HG03139 (cell line): ENCODE measurements at regions not wholly inside any gene's neighbourhood (a gene's known extent, or its start where the extent isn't known, plus 50 kb on each side); places are given as distances from the start of the nearest gene placed in this dataset.

Source experiments
- ATAC-seq: cut with Tn5 transposase; IDR thresholded peaks from one replicate; pipeline ENCODE4 v1.9.1; 2021; ENCODE audit not compliant: unreplicated experiment

GRCh38 chr20:7687065-7687464 lies 253.2 kb downstream of the HAO1 start:
- ATAC-seq: no peak

GRCh38 chr20:7689151-7689550 lies 251.1 kb downstream of the HAO1 start:
- ATAC-seq: no peak

GRCh38 chr20:7691647-7692269 lies 248.5 kb downstream of the HAO1 start:
- ATAC-seq: no peak

GRCh38 chr20:7692478-7692877 lies 247.8 kb downstream of the HAO1 start:
- no peak for ATAC-seq

- ATAC-seq: no peak
These were observed 246.5 kb downstream of the HAO1 start for GRCh38 chr20:7693761-7694160.

- no peak for ATAC-seq
These were observed 245.2 kb downstream of the HAO1 start for GRCh38 chr20:7695051-7695495.

- no peak for ATAC-seq
These were observed 244.6 kb downstream of the HAO1 start for GRCh38 chr20:7695635-7696034.

GRCh38 chr20:7696311-7696710 lies 243.9 kb downstream of the HAO1 start:
- no peak for ATAC-seq

- ATAC-seq: no peak
These were observed 238.1 kb downstream of the HAO1 start for GRCh38 chr20:7702141-7702540.

GRCh38 chr20:7703551-7703961 lies 236.7 kb downstream of the HAO1 start:
- no peak for ATAC-seq

GRCh38 chr20:7703996-7704395 lies 236.3 kb downstream of the HAO1 start:
- no peak for ATAC-seq

GRCh38 chr20:7708112-7708511 lies 232.1 kb downstream of the HAO1 start:
- ATAC-seq: no peak

GRCh38 chr20:7708782-7709181 lies 231.5 kb downstream of the HAO1 start:
- ATAC-seq: no peak

- ATAC-seq: no peak
These were observed 229.8 kb downstream of the HAO1 start for GRCh38 chr20:7710440-7710839.

- ATAC-seq: no peak
These were observed 227.6 kb downstream of the HAO1 start for GRCh38 chr20:7712661-7713060.

GRCh38 chr20:7714549-7714948 lies 225.7 kb downstream of the HAO1 start:
- no peak for ATAC-seq

GRCh38 chr20:7716286-7716972 lies 223.8 kb downstream of the HAO1 start:
- no peak for ATAC-seq

- ATAC-seq: no peak
These were observed 217.7 kb downstream of the HAO1 start for GRCh38 chr20:7722564-7722963.

GRCh38 chr20:7723284-7723683 lies 217.0 kb downstream of the HAO1 start:
- no peak for ATAC-seq

GRCh38 chr20:7728338-7728737 lies 211.9 kb downstream of the HAO1 start:
- no peak for ATAC-seq

- ATAC-seq: no peak
These were observed 206.0 kb downstream of the HAO1 start for GRCh38 chr20:7734216-7734615.

- no peak for ATAC-seq
These were observed 203.9 kb downstream of the HAO1 start for GRCh38 chr20:7736336-7736735.

GRCh38 chr20:7741866-7742265 lies 198.4 kb downstream of the HAO1 start:
- no peak for ATAC-seq
